Bronchial epithelial cell (primary cell): ENCODE measurements at regions not wholly inside any gene's neighbourhood (a gene's known extent, or its start where the extent isn't known, plus 50 kb on each side); places are given as distances from the start of the nearest gene placed in this dataset.

Experiments
- DNase-seq: peaks from one replicate; pipeline ENCODE4 v3.0.0-alpha.2; 2010; ENCODE audit warnings: low read depth
- FAIRE-seq: peaks from 2 replicates; lab custom pipeline; 2011; peaks lifted over from hg19 to GRCh38; lab: Jason Lieb, UNC
- H3K27me3 ChIP-seq: 2 replicates; pipeline ENCODE4 v1.5.1; 2011; ENCODE audit warnings: low read length; ENCODE audit not compliant: control insufficient read depth, insufficient read depth
- H3K36me3 ChIP-seq: 2 replicates; pipeline ENCODE4 v1.5.1; 2011; ENCODE audit warnings: low read length; ENCODE audit not compliant: control insufficient read depth, insufficient read depth
- H3K4me3 ChIP-seq: 2 replicates; pipeline ENCODE4 v1.5.1; 2011; ENCODE audit warnings: mild to moderate bottlenecking, low read depth, low read length, control low read depth
- CTCF ChIP-seq: IDR thresholded peaks from 2 replicates; pipeline ENCODE4 v1.5.1; 2011; ENCODE audit warnings: mild to moderate bottlenecking, moderate library complexity, low read length, control low read depth, inconsistent platforms; ENCODE audit not compliant: insufficient read depth, severe bottlenecking

DNA sequence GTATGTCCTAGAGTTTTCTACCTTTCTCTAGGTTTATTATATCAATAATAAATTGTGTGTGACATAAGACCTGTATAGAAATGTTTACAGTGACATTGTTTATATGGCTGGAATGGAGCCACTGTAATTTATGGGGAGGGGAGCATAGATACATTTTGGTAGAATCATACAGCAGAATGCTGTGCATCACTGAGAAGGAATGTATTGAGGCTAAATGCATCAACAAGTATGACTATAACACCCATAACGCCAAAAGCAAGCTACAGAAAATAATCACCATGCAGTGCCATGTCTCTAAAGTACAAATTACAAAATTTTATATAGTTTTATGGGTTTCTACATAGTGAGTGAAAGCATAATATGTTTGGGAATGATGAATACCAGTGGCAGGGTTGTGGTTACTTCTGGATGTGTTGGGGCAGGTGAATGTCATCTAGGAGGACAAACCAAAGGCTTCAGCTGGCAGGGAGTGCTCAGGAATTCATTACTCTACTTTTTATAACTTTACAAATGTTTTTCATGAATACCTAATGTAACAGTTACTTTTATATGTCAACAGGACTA lies 226.0 kb upstream of the NETO1 start:
- Histone ChIP-seq H3K36me3 (no peaks in the 10 kb centered on the region), H3K4me3 (no peak overlapping the region), H3K27me3 (no peaks in the 10 kb centered on the region)
- DNase-seq (no peak), FAIRE-seq (no peak)
- no peak for TF ChIP-seq CTCF

DNA sequence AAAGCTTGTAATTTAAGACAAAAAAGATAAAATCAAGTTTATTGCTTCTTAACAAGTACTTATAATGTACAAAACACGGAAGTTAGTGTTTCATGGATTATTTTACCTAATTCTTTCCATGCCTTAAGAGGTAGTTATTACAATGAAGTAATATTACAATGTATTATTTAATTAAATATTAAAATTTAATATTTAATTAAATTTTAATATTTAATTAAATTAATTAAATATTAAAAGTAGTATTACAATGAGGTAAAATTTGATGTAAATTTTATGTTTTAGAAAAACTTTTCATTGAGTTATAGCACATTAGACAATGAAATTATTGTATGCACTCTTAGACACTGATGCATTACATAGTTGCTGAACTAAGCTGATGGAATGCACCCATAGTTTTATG lies 220.7 kb upstream of the NETO1 start:
- no peak for TF ChIP-seq CTCF
- FAIRE-seq = no peak
- Histone ChIP-seq H3K36me3 (no peaks in the 10 kb centered on the region), H3K27me3 (no peaks in the 10 kb centered on the region), H3K4me3 (no peak overlapping the region)
- DNase-seq = no peak

GRCh38 chr18:73087282-73087977 lies 219.6 kb upstream of the NETO1 start:
- Histone ChIP-seq H3K27me3 (no peaks in the 10 kb centered on the region), H3K36me3 (no peaks in the 10 kb centered on the region), H3K4me3 (no peak overlapping the region)
- DNase-seq (no peak), FAIRE-seq (no peak)
- TF ChIP-seq CTCF = no peak

DNA sequence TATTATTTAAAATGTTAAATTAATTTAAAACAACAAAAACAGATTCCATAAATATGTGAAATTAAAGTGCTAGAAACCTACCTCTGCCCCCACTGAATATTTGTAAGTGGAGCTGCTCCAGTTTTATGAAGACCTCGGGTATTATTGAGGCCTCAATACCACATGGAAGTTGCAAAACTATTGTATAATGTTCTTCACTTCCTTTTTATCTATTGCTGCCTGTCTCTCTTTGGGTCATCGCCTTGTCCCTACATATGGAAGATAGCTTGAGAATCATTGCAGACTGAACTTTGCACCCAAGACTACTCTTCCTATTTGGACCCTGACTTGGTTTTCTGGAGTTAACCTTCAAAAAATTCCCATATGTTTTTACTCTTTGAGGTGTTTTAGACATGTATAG lies 212.1 kb upstream of the NETO1 start:
- FAIRE-seq = no peak
- H3K36me3 ChIP-seq = no peaks in the 10 kb centered on the region
- no peak for DNase-seq
- H3K27me3 ChIP-seq = no peaks in the 10 kb centered on the region
- no peak overlapping the region for H3K4me3 ChIP-seq
- TF ChIP-seq CTCF = no peak

DNA sequence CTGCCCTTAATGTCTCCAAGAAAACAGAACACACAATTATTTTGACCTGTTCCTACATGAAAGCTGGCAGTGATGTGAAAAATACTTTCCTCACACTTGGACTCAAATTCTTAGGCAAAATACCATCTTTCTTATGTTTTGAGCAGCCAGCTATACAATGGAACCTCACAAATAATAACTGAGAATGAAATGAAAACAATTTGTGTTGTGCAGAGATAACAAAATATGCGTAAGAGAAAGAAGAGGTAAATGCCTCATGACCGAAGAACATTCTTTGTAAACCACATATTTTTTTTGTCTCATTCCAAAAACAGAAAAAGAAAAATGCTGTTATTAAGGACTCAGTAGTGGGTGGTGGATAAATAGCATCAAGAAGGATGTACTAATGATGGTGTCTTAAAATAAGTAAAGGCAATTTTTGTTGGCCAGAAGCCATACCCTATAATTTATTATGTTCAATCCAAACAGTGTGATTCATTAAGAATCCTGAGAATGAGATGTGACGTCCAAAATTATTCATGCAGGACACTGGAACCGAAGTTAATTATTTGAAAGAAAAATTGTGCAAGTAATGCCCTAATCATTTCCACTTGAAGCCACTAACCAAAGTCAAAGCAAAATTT lies 193.0 kb upstream of the NETO1 start:
- Histone ChIP-seq H3K4me3 (no peak overlapping the region), H3K36me3 (no peaks in the 10 kb centered on the region), H3K27me3 (no peaks in the 10 kb centered on the region)
- TF ChIP-seq CTCF = no peak
- DNase-seq = peak; percentile 1
- no peak for FAIRE-seq
